Mesendoderm (in vitro differentiated cells): ENCODE measurements at regions not wholly inside any gene's neighbourhood (a gene's known extent, or its start where the extent isn't known, plus 50 kb on each side); places are given as distances from the start of the nearest gene placed in this dataset.

Experiments
- DNase-seq: peaks from one replicate; pipeline ENCODE4 v3.0.0; 2013
- H2AK5ac ChIP-seq: 2 replicates; pipeline ENCODE4 v1.6.1; 2013; ENCODE audit warnings: low read length, inconsistent platforms
- H2BK120ac ChIP-seq: 2 replicates; pipeline ENCODE4 v1.6.1; 2013; ENCODE audit warnings: low read depth, mild to moderate bottlenecking, low read length, moderate library complexity, mixed read lengths
- H2BK15ac ChIP-seq: replicated peaks from 2 replicates; pipeline ENCODE4 v1.6.1; 2013; ENCODE audit warnings: low read depth, mild to moderate bottlenecking, moderate library complexity
- H2BK5ac ChIP-seq: 2 replicates; pipeline ENCODE4 v1.6.1; 2013; ENCODE audit warnings: low read length, inconsistent platforms
- H3K18ac ChIP-seq: 2 replicates; pipeline ENCODE4 v1.6.1; 2013; ENCODE audit warnings: mild to moderate bottlenecking, low read length, mixed read lengths
- H3K23ac ChIP-seq: one replicate; pipeline ENCODE4 v1.6.1; 2013; ENCODE audit warnings: low read length
- H3K27ac ChIP-seq: 2 replicates; pipeline ENCODE4 v1.5.1; 2013; ENCODE audit warnings: low read depth, mild to moderate bottlenecking, inconsistent platforms, low read length, moderate library complexity
- H3K27me3 ChIP-seq: 2 replicates; pipeline ENCODE4 v1.6.1; 2013; ENCODE audit warnings: low read length, control low read depth, mild to moderate bottlenecking, inconsistent platforms; ENCODE audit not compliant: insufficient read depth, poor library complexity
- H3K36me3 ChIP-seq: 2 replicates; pipeline ENCODE4 v1.6.1; 2013; ENCODE audit warnings: low read length, inconsistent platforms; ENCODE audit not compliant: control insufficient read depth, insufficient read depth
- H3K4ac ChIP-seq: one replicate; pipeline ENCODE4 v1.6.1; 2013; ENCODE audit warnings: low read depth, mild to moderate bottlenecking, low read length, moderate library complexity
- H3K4me1 ChIP-seq: 2 replicates; pipeline ENCODE4 v1.6.1; 2013; ENCODE audit warnings: low read depth, low read length, inconsistent platforms; ENCODE audit not compliant: control insufficient read depth
- H3K4me2 ChIP-seq: 2 replicates; pipeline ENCODE4 v1.6.1; 2013; ENCODE audit warnings: low read length
- H3K4me3 ChIP-seq: 2 replicates; pipeline ENCODE4 v1.5.1; 2013; ENCODE audit warnings: mild to moderate bottlenecking, low read length
- H3K56ac ChIP-seq: one replicate; pipeline ENCODE4 v1.6.1; 2013; ENCODE audit warnings: low read length
- H3K79me1 ChIP-seq: 2 replicates; pipeline ENCODE4 v1.6.1; 2013; ENCODE audit warnings: low read length, inconsistent platforms
- H3K79me2 ChIP-seq: 2 replicates; pipeline ENCODE4 v1.6.1; 2013; ENCODE audit warnings: mild to moderate bottlenecking, low read length; ENCODE audit not compliant: control insufficient read depth, insufficient read depth
- H3K9ac ChIP-seq: 2 replicates; pipeline ENCODE4 v1.6.1; 2013; ENCODE audit warnings: low read length, inconsistent platforms
- H4K5ac ChIP-seq: one replicate; pipeline ENCODE4 v1.6.1; 2013; ENCODE audit warnings: low read length
- H4K8ac ChIP-seq: one replicate; pipeline ENCODE4 v1.6.1; 2013; ENCODE audit warnings: low read depth, mild to moderate bottlenecking, control low read depth, low read length, moderate library complexity
- WGBS: extraction: QIAGEN DNeasy Blood & Tissue Kit; methylation state at CpG from one replicate; pipeline ENCODE4 v1.1.7; 2013; ENCODE audit warnings: low lambda C conversion rate, missing lambda C conversion rate; ENCODE audit not compliant: insufficient coverage; ENCODE audit errors: extremely low coverage; 5-methylcytosine and 5-hydroxymethylcytosine counted together

DNA sequence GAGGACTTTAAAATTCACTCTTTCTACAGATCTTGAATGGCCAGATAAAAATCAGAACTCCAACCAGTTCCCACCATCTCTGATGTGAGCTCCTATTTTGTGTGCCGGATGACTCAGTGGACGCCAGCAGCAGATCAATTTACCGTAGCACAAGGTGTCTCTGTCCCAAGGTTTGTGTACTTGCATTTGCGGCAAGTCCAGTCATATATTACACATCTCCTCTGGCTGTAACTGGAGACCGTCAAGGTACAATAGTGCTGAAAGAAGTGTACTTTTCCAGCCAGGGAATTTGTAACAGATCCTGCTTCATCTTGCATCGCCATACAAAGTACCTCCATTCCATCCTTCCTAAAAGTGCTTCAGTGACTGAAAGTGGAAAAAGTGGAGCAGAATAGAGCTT is 108.2 kb upstream of the SORBS2 start:
- Histone ChIP-seq H3K4ac (no peak overlapping the region), H2BK5ac (no peak overlapping the region)
- WGBS: no CpG with 5 or more reads among the region's 6 CpGs

DNA sequence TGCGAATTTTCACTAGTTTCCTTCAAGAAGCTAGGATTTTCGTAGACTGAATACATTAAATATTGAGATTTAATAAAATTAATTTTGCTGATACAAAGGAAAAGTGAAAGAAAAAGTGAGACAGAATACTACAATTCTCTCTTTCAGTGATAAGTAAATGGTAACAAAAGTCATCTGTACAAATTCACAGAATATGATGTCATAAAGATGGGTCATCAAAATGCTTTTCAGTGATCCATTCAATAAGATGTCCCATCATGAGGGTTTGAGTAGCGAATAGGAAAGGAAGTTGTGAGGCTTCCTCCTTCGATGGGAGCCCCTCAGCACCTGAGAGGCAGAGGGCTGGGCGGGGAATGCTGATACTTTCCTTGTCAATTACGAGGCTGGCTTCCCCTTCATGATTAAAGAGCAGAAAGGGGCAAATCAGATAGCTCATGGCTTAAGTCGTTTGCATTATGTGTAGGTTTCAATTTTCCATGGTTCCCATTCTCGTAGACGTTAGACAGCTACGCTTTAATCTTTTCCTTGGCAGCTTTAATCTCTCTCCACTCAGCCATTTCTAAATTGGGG is 108.8 kb upstream of the SORBS2 start:
- no peaks in the 10 kb centered on the region for H3K79me2 ChIP-seq
- H3K9ac ChIP-seq: no peak overlapping the region
- no peaks in the 10 kb centered on the region for H3K79me1 ChIP-seq
- no peak overlapping the region for H3K27ac ChIP-seq
- H2BK15ac ChIP-seq: no peak overlapping the region
- no peak overlapping the region for H3K56ac ChIP-seq
- H3K4me2 ChIP-seq: no peak overlapping the region
- H2BK5ac ChIP-seq: no peak overlapping the region
- no peak overlapping the region for H3K4ac ChIP-seq
- no peak overlapping the region for H4K8ac ChIP-seq
- H2BK120ac ChIP-seq: no peak overlapping the region
- H3K23ac ChIP-seq: no peak overlapping the region
- H4K5ac ChIP-seq: no peak overlapping the region
- no peaks in the 10 kb centered on the region for H3K27me3 ChIP-seq
- WGBS: no CpG with 5 or more reads among the region's 10 CpGs
- no peaks in the 10 kb centered on the region for H3K36me3 ChIP-seq
- DNase-seq: no peak
- H3K4me1 ChIP-seq: no peaks in the 10 kb centered on the region
- no peak overlapping the region for H3K18ac ChIP-seq
- H3K4me3 ChIP-seq: no peak overlapping the region
- H2AK5ac ChIP-seq: no peak overlapping the region

More for the DNA sequence above, 108.2 kb upstream of the SORBS2 start:
- Histone ChIP-seq H3K79me2 (no peaks in the 10 kb centered on the region), H3K36me3 (no peaks in the 10 kb centered on the region), H3K4me3 (no peak overlapping the region), H3K4me1 (no peaks in the 10 kb centered on the region), H3K23ac (no peak overlapping the region), H2AK5ac (no peak overlapping the region), H3K79me1 (no peaks in the 10 kb centered on the region), H3K4me2 (no peak overlapping the region), H2BK15ac (no peak overlapping the region), H4K5ac (no peak overlapping the region), H3K18ac (no peak overlapping the region), H3K56ac (no peak overlapping the region), H3K27ac (no peak overlapping the region), H3K9ac (no peak overlapping the region), H2BK120ac (no peak overlapping the region), H3K27me3 (no peaks in the 10 kb centered on the region), H4K8ac (no peak overlapping the region)
- DNase-seq: no peak

- no CpG with 5 or more reads among the region's 9 CpGs for WGBS
- no peak overlapping the region for H2AK5ac ChIP-seq
- H3K27ac ChIP-seq: no peak overlapping the region
- no peak for DNase-seq
- H4K8ac ChIP-seq: no peak overlapping the region
- no peak overlapping the region for H4K5ac ChIP-seq
- H3K4me2 ChIP-seq: no peak overlapping the region
- H2BK5ac ChIP-seq: no peak overlapping the region
- no peaks in the 10 kb centered on the region for H3K27me3 ChIP-seq
- H3K56ac ChIP-seq: no peak overlapping the region
- H3K79me2 ChIP-seq: no peaks in the 10 kb centered on the region
- no peak overlapping the region for H3K9ac ChIP-seq
- no peak overlapping the region for H2BK15ac ChIP-seq
- H3K79me1 ChIP-seq: no peaks in the 10 kb centered on the region
- H3K36me3 ChIP-seq: no peaks in the 10 kb centered on the region
- H3K4me1 ChIP-seq: no peaks in the 10 kb centered on the region
- no peak overlapping the region for H3K23ac ChIP-seq
- H3K4ac ChIP-seq: no peak overlapping the region
- no peak overlapping the region for H3K18ac ChIP-seq
- no peak overlapping the region for H2BK120ac ChIP-seq
- no peak overlapping the region for H3K4me3 ChIP-seq
These were observed 109.9 kb upstream of the SORBS2 start for GRCh38 chr4:185921583-185922555.

DNA sequence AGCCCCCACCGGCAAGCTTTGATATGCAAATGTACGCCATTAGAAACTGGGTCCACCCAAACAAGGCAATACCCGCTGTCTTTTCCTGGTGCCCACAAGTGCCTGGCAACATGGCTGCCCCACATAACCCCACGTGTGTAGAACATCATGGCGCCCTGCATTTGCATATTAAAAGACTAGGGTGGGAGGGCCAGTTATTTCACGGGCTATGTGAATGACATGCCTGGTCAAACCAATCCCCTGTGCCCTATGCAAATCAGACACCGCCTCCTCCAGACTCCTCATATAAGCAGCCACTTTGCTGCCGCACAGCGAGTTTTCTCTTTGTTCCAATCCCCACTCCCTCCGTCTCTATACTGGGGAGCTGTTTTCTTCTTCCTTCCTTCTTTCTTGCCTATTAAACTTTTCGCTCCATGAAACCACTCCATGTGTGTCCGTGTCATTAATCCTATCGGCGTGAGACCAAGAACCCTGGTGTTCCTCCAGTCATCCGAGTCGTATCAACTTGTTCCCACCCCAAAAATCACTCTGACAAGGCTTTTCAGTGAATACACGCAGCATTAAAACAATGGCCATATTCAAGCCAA is 112.6 kb upstream of the SORBS2 start:
- Histone ChIP-seq H2BK5ac (no peak overlapping the region), H3K4me3 (no peak overlapping the region), H4K5ac (no peak overlapping the region), H3K4me2 (no peak overlapping the region), H3K79me2 (no peaks in the 10 kb centered on the region), H2BK120ac (no peak overlapping the region), H3K9ac (no peak overlapping the region), H3K56ac (no peak overlapping the region), H3K23ac (no peak overlapping the region), H3K4ac (no peak overlapping the region), H4K8ac (no peak overlapping the region), H3K27me3 (no peaks in the 10 kb centered on the region), H3K18ac (no peak overlapping the region), H2BK15ac (no peak overlapping the region), H3K4me1 (no peaks in the 10 kb centered on the region), H3K36me3 (no peaks in the 10 kb centered on the region), H3K79me1 (no peaks in the 10 kb centered on the region), H3K27ac (no peak overlapping the region), H2AK5ac (no peak overlapping the region)
- no peak for DNase-seq
- no CpG with 5 or more reads among the region's 17 CpGs for WGBS

DNA sequence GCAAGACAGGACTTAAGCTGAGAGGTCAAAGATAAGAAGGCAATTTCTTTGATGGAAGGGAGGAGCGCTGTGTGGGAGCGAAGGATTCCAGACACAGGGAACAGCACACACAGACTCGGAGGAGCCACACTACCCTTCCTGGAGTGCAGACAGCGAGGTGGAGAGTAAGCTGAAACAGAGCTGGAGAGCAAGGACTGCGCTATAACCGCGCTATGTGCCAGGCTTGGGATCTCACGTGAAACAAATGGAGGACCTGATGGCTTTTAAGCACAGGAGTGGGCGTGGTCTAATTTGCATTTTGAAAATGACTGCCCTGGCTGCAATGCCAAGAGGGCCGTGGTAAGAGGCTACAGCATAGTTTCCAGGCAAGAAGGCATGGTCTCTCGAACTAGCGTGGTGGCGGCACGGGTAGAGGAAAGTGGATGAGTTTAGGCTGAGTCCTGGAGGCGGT is 113.9 kb upstream of the SORBS2 start:
- Histone ChIP-seq H3K4me1 (no peaks in the 10 kb centered on the region), H3K23ac (no peak overlapping the region), H2BK120ac (no peak overlapping the region), H3K27ac (no peak overlapping the region), H4K8ac (no peak overlapping the region), H3K9ac (no peak overlapping the region), H3K18ac (no peak overlapping the region), H3K27me3 (no peaks in the 10 kb centered on the region), H3K79me2 (no peaks in the 10 kb centered on the region), H2BK15ac (no peak overlapping the region), H3K36me3 (no peaks in the 10 kb centered on the region), H2BK5ac (no peak overlapping the region), H4K5ac (no peak overlapping the region), H3K56ac (no peak overlapping the region), H3K79me1 (no peaks in the 10 kb centered on the region), H3K4ac (no peak overlapping the region), H2AK5ac (no peak overlapping the region), H3K4me3 (no peak overlapping the region), H3K4me2 (no peak overlapping the region)
- DNase-seq: no peak
- WGBS: no CpG with 5 or more reads among the region's 15 CpGs
